ENCODE measurements at regions not wholly inside any gene's neighbourhood (a gene's known extent, or its start where the extent isn't known, plus 50 kb on each side); places are given as distances from the start of the nearest gene placed in this dataset.

- no peak for TF ChIP-seq CTCF (IDR thresholded peaks at IDR 0.05)
- DNase-seq (ENCODE audit: low spot score) (no peak), ATAC-seq (ENCODE audit: insufficient number of reproducible peaks, low FRiP score, low read depth) (no peak)
- Histone ChIP-seq H3K27me3 (replicated peaks; ENCODE audit: insufficient read depth) (no peaks in the 10 kb centered on the region), H3K4me3 (no peak overlapping the region), H3K27ac (no peak overlapping the region), H3K9me3 (no peaks in the 10 kb centered on the region), H3K4me1 (ENCODE audit: control insufficient read depth in 1 of 2, low read depth in 2 of 2) (no peaks in the 10 kb centered on the region), H3K36me3 (no peaks in the 10 kb centered on the region)
Measured at GRCh38 chrX:42220666-42221065, 297.3 kb upstream of the CASK start.

GRCh38 chrX:42220083-42220482, 296.7 kb upstream of the CASK start:
- DNase-seq (ENCODE audit: low spot score) (no peak), ATAC-seq (ENCODE audit: insufficient number of reproducible peaks, low FRiP score, low read depth) (no peak)
- no peak overlapping the region for H3K4me3 ChIP-seq
- H3K9me3 ChIP-seq: no peaks in the 10 kb centered on the region
- H3K36me3 ChIP-seq: no peaks in the 10 kb centered on the region
- H3K27ac ChIP-seq: no peak overlapping the region
- TF ChIP-seq CTCF (IDR thresholded peaks at IDR 0.05): no peak
- no peaks in the 10 kb centered on the region for H3K4me1 ChIP-seq (ENCODE audit: control insufficient read depth in 1 of 2, low read depth in 2 of 2)
- no peaks in the 10 kb centered on the region for H3K27me3 ChIP-seq (replicated peaks; ENCODE audit: insufficient read depth)

GRCh38 chrX:42219231-42219630, 295.9 kb upstream of the CASK start:
- Histone ChIP-seq H3K36me3 (no peaks in the 10 kb centered on the region), H3K27me3 (replicated peaks; ENCODE audit: insufficient read depth) (no peaks in the 10 kb centered on the region), H3K27ac (no peak overlapping the region), H3K9me3 (no peaks in the 10 kb centered on the region), H3K4me3 (no peak overlapping the region), H3K4me1 (ENCODE audit: control insufficient read depth in 1 of 2, low read depth in 2 of 2) (no peaks in the 10 kb centered on the region)
- ATAC-seq (ENCODE audit: insufficient number of reproducible peaks, low FRiP score, low read depth): no peak
- no peak for DNase-seq (ENCODE audit: low spot score)
- TF ChIP-seq CTCF (IDR thresholded peaks at IDR 0.05): no peak

GRCh38 chrX:42195506-42195905, 272.2 kb upstream of the CASK start:
- Histone ChIP-seq H3K27me3 (replicated peaks; ENCODE audit: insufficient read depth) (no peaks in the 10 kb centered on the region), H3K36me3 (no peaks in the 10 kb centered on the region), H3K9me3 (no peaks in the 10 kb centered on the region), H3K4me3 (no peak overlapping the region), H3K4me1 (ENCODE audit: control insufficient read depth in 1 of 2, low read depth in 2 of 2) (no peaks in the 10 kb centered on the region), H3K27ac (no peak overlapping the region)
- DNase-seq (ENCODE audit: low spot score) (no peak), ATAC-seq (ENCODE audit: insufficient number of reproducible peaks, low FRiP score, low read depth) (no peak)
- no peak for TF ChIP-seq CTCF (IDR thresholded peaks at IDR 0.05)

- DNase-seq (ENCODE audit: low spot score) (no peak), ATAC-seq (ENCODE audit: insufficient number of reproducible peaks, low FRiP score, low read depth) (no peak)
- no peaks in the 10 kb centered on the region for H3K36me3 ChIP-seq
- no peaks in the 10 kb centered on the region for H3K27me3 ChIP-seq (replicated peaks; ENCODE audit: insufficient read depth)
- TF ChIP-seq CTCF (IDR thresholded peaks at IDR 0.05): no peak
- H3K4me1 ChIP-seq (ENCODE audit: control insufficient read depth in 1 of 2, low read depth in 2 of 2): no peaks in the 10 kb centered on the region
- no peaks in the 10 kb centered on the region for H3K9me3 ChIP-seq
- no peak overlapping the region for H3K27ac ChIP-seq
- no peak overlapping the region for H3K4me3 ChIP-seq
Measured at GRCh38 chrX:42189576-42189975, 266.2 kb upstream of the CASK start.

All from thoracic aorta (tissue), 2 donors.